ENCODE measurements at regions not wholly inside any gene's neighbourhood (a gene's known extent, or its start where the extent isn't known, plus 50 kb on each side); places are given as distances from the start of the nearest gene placed in this dataset.

DNA sequence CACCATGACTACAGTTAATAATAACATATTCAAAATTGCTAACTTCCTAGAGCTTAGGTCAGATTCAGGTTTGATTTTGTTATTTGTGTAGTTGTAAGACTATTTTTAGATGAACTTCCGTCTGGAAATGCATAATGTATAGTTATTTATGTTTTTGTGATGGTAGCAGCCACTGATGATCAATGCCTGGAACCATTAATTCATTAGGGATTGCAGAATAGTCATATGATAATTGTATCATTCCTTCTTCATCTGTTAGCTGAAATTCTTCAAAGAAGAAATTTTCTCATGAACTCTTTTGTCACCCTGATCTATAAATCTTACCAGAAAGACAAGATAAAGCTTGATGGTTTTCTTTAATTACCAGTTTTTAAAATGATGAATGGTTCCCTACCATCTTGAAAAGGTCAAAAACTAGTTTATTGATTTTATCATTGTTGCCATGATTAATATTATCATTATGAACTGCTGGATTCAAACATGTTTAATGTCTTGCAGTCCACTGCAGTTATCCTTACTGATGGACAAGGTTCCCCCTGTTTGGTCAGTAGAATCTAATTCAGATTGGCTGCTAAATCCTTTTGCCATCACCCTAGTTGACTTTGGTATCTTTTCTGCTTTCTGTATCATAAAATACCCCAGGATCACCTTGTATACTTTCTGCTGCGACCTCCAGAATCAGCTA is 433.3 kb downstream of the GPAM start:
- H3K4me3 ChIP-seq = no peak overlapping the region
- no peaks in the 10 kb centered on the region for H3K27me3 ChIP-seq
- H3K36me3 ChIP-seq = no peaks in the 10 kb centered on the region
- H3K27ac ChIP-seq = no peak overlapping the region
- intact Hi-C loops (cut with DNase I) = no loop called here
- DNase-seq = no peak
- no peaks in the 10 kb centered on the region for H3K4me1 ChIP-seq (ENCODE audit: insufficient read depth)
- no peaks in the 10 kb centered on the region for H3K9me3 ChIP-seq
- no peak for TF ChIP-seq EP300 (IDR thresholded peaks at IDR 0.05)
- TF ChIP-seq POLR2A (IDR thresholded peaks at IDR 0.05) = no peak
- TF ChIP-seq, protein P1, sequence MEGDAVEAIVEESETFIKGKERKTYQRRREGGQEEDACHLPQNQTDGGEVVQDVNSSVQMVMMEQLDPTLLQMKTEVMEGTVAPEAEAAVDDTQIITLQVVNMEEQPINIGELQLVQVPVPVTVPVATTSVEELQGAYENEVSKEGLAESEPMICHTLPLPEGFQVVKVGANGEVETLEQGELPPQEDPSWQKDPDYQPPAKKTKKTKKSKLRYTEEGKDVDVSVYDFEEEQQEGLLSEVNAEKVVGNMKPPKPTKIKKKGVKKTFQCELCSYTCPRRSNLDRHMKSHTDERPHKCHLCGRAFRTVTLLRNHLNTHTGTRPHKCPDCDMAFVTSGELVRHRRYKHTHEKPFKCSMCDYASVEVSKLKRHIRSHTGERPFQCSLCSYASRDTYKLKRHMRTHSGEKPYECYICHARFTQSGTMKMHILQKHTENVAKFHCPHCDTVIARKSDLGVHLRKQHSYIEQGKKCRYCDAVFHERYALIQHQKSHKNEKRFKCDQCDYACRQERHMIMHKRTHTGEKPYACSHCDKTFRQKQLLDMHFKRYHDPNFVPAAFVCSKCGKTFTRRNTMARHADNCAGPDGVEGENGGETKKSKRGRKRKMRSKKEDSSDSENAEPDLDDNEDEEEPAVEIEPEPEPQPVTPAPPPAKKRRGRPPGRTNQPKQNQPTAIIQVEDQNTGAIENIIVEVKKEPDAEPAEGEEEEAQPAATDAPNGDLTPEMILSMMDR (IDR thresholded peaks at IDR 0.05) = no peak
- 46% methylated on average over 2 of the region's 2 CpGs for WGBS, 3 donors

DNA sequence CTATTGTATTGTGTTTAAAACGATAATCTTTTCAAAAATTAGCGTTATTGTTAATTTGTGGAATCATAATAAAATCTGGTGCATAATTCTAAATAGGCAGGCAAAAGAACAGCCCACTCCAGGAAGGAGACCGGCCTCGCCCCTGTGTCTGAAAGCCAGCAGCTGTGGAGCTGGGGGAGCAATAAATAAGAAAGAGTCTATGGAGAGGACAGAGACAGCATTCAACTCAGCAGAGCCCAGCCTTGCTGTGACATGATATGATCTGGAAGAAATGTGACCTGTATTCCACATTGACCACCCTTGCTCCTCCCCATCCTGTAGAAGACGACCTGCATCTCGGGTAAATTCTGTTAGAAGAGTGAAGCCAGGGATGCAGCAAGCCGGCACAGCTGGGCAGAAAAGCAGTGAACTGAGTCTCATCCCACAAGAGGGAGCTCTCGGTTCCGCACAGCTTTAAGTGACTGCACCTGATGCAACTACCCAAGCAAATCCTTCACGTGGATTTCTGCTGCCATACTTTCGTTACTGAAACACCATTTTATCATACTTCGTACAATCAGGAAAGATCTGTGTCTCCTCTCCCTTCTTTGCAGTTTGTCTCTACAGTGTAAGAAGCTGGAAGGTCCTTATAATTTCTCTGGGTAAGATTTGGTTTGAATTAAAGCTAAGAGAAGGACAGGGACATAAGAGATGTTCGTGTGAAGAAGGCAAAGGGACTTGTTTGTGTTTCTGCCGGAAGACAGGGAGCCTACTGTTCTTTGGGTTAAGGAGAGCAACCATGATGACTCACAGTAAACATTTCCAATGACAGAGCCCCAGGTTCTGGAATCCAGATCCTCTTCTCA is 427.1 kb downstream of the GPAM start:
- no peak for DNase-seq
- no peaks in the 10 kb centered on the region for H3K27me3 ChIP-seq
- H3K27ac ChIP-seq = no peak overlapping the region
- no peaks in the 10 kb centered on the region for H3K9me3 ChIP-seq
- TF ChIP-seq POLR2A (IDR thresholded peaks at IDR 0.05) = no peak
- TF ChIP-seq, protein P1 (IDR thresholded peaks at IDR 0.05) = no peak
- no peak for TF ChIP-seq EP300 (IDR thresholded peaks at IDR 0.05)
- no peaks in the 10 kb centered on the region for H3K4me1 ChIP-seq (ENCODE audit: insufficient read depth)
- no peaks in the 10 kb centered on the region for H3K36me3 ChIP-seq
- intact Hi-C loops (cut with DNase I) = no loop called here
- no peak overlapping the region for H3K4me3 ChIP-seq
- 27 to 32% (median 28%) methylated on average over 14 of the region's 14 CpGs for WGBS, 3 donors

DNA sequence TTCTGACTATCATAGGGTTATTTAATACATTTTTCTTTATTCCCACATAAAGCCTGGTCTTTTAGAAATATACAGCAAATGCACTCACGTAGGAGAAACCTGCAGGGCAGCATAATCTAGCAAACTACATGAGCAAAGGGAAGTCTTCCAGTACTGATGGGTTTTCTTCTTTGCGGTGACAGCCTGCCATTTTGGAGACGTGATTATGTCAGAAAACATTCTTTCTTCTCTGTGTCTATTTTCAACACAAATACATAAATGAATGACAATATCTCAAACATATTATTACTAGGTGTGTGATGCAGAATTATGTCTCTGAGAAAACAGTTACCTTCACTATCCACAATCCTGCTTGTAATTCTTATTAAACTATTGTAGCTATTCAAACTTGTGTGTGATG is 425.0 kb downstream of the GPAM start:
- WGBS, 3 donors = 78 to 85% (median 79%) methylated on average over 3 of the region's 3 CpGs
- no peaks in the 10 kb centered on the region for H3K36me3 ChIP-seq
- H3K9me3 ChIP-seq = no peaks in the 10 kb centered on the region
- H3K4me3 ChIP-seq = no peak overlapping the region
- intact Hi-C loops (cut with DNase I) = no loop called here
- H3K27ac ChIP-seq = no peak overlapping the region
- TF ChIP-seq, protein P1 (IDR thresholded peaks at IDR 0.05) = no peak
- TF ChIP-seq POLR2A (IDR thresholded peaks at IDR 0.05) (no peak), EP300 (IDR thresholded peaks at IDR 0.05) (no peak)
- no peaks in the 10 kb centered on the region for H3K27me3 ChIP-seq
- H3K4me1 ChIP-seq (ENCODE audit: insufficient read depth) = no peaks in the 10 kb centered on the region
- DNase-seq = no peak

DNA sequence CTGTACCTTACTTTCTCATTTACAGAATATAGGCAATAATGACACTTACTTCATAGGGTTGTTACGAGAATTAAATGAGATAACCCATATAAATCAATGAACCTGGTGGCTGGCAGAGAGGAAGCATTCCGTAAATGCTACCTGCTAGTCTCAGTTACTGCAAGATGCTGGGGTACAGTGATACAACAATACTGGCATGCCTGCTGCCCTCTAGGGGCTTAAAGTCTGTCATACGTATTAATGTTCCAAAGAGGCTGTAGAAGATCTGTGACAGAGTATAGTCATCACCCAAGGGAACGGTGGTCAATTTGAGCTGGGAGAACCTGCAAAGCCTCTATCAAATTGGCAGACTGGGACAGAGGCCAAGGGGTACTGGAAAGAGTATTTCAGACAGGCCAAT is 421.5 kb downstream of the GPAM start:
- no peaks in the 10 kb centered on the region for H3K27me3 ChIP-seq
- intact Hi-C loops (cut with DNase I) = no loop called here
- no peaks in the 10 kb centered on the region for H3K36me3 ChIP-seq
- no peak for DNase-seq
- no peaks in the 10 kb centered on the region for H3K9me3 ChIP-seq
- 82 to 90% (median 83%) methylated on average over 4 of the region's 4 CpGs for WGBS, 3 donors
- TF ChIP-seq, protein P1 (IDR thresholded peaks at IDR 0.05) = no peak
- TF ChIP-seq EP300 (IDR thresholded peaks at IDR 0.05) (no peak), POLR2A (IDR thresholded peaks at IDR 0.05) (no peak)
- no peaks in the 10 kb centered on the region for H3K4me1 ChIP-seq (ENCODE audit: insufficient read depth)
- H3K27ac ChIP-seq = no peak overlapping the region
- H3K4me3 ChIP-seq = no peak overlapping the region
